Neural crest cell (in vitro differentiated cells): ENCODE measurements at regions not wholly inside any gene's neighbourhood (a gene's known extent, or its start where the extent isn't known, plus 50 kb on each side); places are given as distances from the start of the nearest gene placed in this dataset.

Experiments
- DNase-seq: peaks from one replicate; pipeline ENCODE4 v3.0.0; 2021; ENCODE audit warnings: low read depth, mixed read lengths, low spot score
- H3K27ac Mint-ChIP-seq: one replicate; pipeline ENCODE4 v1.8.0; 2021; ENCODE audit warnings: mild to moderate bottlenecking, mixed read lengths; ENCODE audit not compliant: unreplicated experiment
- H3K27me3 Mint-ChIP-seq: 2 replicates; pipeline ENCODE4 v1.8.0; 2021; ENCODE audit warnings: low read depth, mild to moderate bottlenecking, mixed read lengths
- H3K36me3 Mint-ChIP-seq: 2 replicates; pipeline ENCODE4 v1.8.0; 2021; ENCODE audit warnings: low read depth, mild to moderate bottlenecking, mixed read lengths
- H3K4me1 Mint-ChIP-seq: 2 replicates; pipeline ENCODE4 v1.8.0; 2021; ENCODE audit warnings: mixed read lengths
- H3K4me3 Mint-ChIP-seq: one replicate; pipeline ENCODE4 v1.8.0; 2021; ENCODE audit warnings: mild to moderate bottlenecking, mixed read lengths
- H3K9me3 Mint-ChIP-seq: 2 replicates; pipeline ENCODE4 v1.8.0; 2021; ENCODE audit warnings: mixed read lengths
- CTCF ChIP-seq: fragments of 200-600 bp; sonication (generic); conservative IDR thresholded peaks from 2 replicates; pipeline ENCODE4 v1.5.0; 2021; ENCODE audit warnings: antibody characterized with exemption, mild to moderate bottlenecking

- Mint-ChIP-seq H3K27ac (no peak overlapping the region), H3K36me3 (no peaks in the 10 kb centered on the region), H3K4me3 (no peak overlapping the region), H3K27me3 (no peaks in the 10 kb centered on the region), H3K4me1 (no peaks in the 10 kb centered on the region), H3K9me3 (no peaks in the 10 kb centered on the region)
- no peak for DNase-seq
- no peak for TF ChIP-seq CTCF
These were observed 86.9 kb upstream of the TCF12 start for GRCh38 chr15:56831467-56832005.

GRCh38 chr15:56824175-56824574 lies 90.9 kb upstream of the ZNF280D start:
- no peaks in the 10 kb centered on the region for H3K9me3 Mint-ChIP-seq
- H3K4me1 Mint-ChIP-seq, result no peaks in the 10 kb centered on the region
- H3K27ac Mint-ChIP-seq, result no peak overlapping the region
- H3K36me3 Mint-ChIP-seq, result no peaks in the 10 kb centered on the region
- H3K4me3 Mint-ChIP-seq, result no peak overlapping the region
- H3K27me3 Mint-ChIP-seq, result no peaks in the 10 kb centered on the region
- no peak for TF ChIP-seq CTCF
- DNase-seq, result no peak

- Mint-ChIP-seq H3K4me3 (no peak overlapping the region), H3K36me3 (no peaks in the 10 kb centered on the region), H3K9me3 (no peaks in the 10 kb centered on the region), H3K4me1 (peaks cover 5% of the 10 kb centered on the region), H3K27ac (peak overlapping the region; percentile 36), H3K27me3 (no peaks in the 10 kb centered on the region)
- peak; percentile 29 for DNase-seq
- peak; percentile 71 for TF ChIP-seq CTCF
These were observed 88.6 kb upstream of the ZNF280D start for GRCh38 chr15:56821721-56822425.

GRCh38 chr15:56820333-56820732 lies 87.0 kb upstream of the ZNF280D start:
- Mint-ChIP-seq H3K27me3 (no peaks in the 10 kb centered on the region), H3K36me3 (no peaks in the 10 kb centered on the region), H3K4me1 (peaks cover 8% of the 10 kb centered on the region), H3K9me3 (no peaks in the 10 kb centered on the region), H3K4me3 (no peak overlapping the region), H3K27ac (peak overlapping the region; percentile 16)
- TF ChIP-seq CTCF, result no peak
- no peak for DNase-seq

GRCh38 chr15:56817321-56818080 lies 84.2 kb upstream of the ZNF280D start:
- no peak for TF ChIP-seq CTCF
- no peaks in the 10 kb centered on the region for H3K36me3 Mint-ChIP-seq
- H3K27ac Mint-ChIP-seq, result no peak overlapping the region
- no peaks in the 10 kb centered on the region for H3K27me3 Mint-ChIP-seq
- no peak overlapping the region for H3K4me3 Mint-ChIP-seq
- DNase-seq, result no peak
- peaks cover 8% of the 10 kb centered on the region for H3K4me1 Mint-ChIP-seq
- H3K9me3 Mint-ChIP-seq, result no peaks in the 10 kb centered on the region
